H9 (cell line): ENCODE measurements at regions not wholly inside any gene's neighbourhood (a gene's known extent, or its start where the extent isn't known, plus 50 kb on each side); places are given as distances from the start of the nearest gene placed in this dataset.

Source experiments
- DNase-seq: peaks from one replicate; pipeline ENCODE4 v3.0.0-alpha.2; 2017
- H2AFZ ChIP-seq: one replicate; pipeline ENCODE4 v1.6.1; 2013; ENCODE audit warnings: mild to moderate bottlenecking, low read length, control low read depth, moderate library complexity
- H2AK5ac ChIP-seq: 2 replicates; pipeline ENCODE4 v1.6.1; 2013; ENCODE audit warnings: low read length, control low read depth, mixed read lengths; ENCODE audit not compliant: insufficient read length
- H2BK120ac ChIP-seq: one replicate; pipeline ENCODE4 v1.6.1; 2013; ENCODE audit warnings: low read depth, mild to moderate bottlenecking, low read length, control low read depth, inconsistent platforms; ENCODE audit not compliant: poor library complexity, severe bottlenecking
- H2BK12ac ChIP-seq: 2 replicates; pipeline ENCODE4 v1.6.1; 2013; ENCODE audit warnings: low read length, control low read depth, mixed read lengths, low read depth; ENCODE audit not compliant: insufficient read length
- H2BK15ac ChIP-seq: 2 replicates; pipeline ENCODE4 v1.6.1; 2013; ENCODE audit warnings: low read depth, low read length, control low read depth
- H2BK20ac ChIP-seq: one replicate; pipeline ENCODE4 v1.6.1; 2013; ENCODE audit warnings: low read depth, mild to moderate bottlenecking, low read length, control low read depth, inconsistent platforms; ENCODE audit not compliant: poor library complexity, severe bottlenecking
- H2BK5ac ChIP-seq: 2 replicates; pipeline ENCODE4 v1.6.1; 2013; ENCODE audit warnings: low read length, control low read depth, mixed read lengths; ENCODE audit not compliant: insufficient read length
- H3K14ac ChIP-seq: 2 replicates; pipeline ENCODE4 v1.6.1; 2013; ENCODE audit warnings: low read length, control low read depth; ENCODE audit not compliant: insufficient read depth
- H3K18ac ChIP-seq: 2 replicates; pipeline ENCODE4 v1.6.1; 2013; ENCODE audit warnings: low read depth, mild to moderate bottlenecking, mixed read lengths, low read length, control low read depth; ENCODE audit not compliant: insufficient read length
- H3K23ac ChIP-seq: 2 replicates; pipeline ENCODE4 v1.6.1; 2013; ENCODE audit warnings: low read length, control low read depth, mixed read lengths, low read depth; ENCODE audit not compliant: insufficient read length
- H3K23me2 ChIP-seq: 2 replicates; pipeline ENCODE4 v1.6.1; 2013; ENCODE audit warnings: low read depth, mild to moderate bottlenecking, mixed read lengths, low read length, control low read depth; ENCODE audit not compliant: insufficient read length, poor library complexity, severe bottlenecking
- H3K27ac ChIP-seq: 2 replicates; pipeline ENCODE4 v1.5.1; 2013; ENCODE audit warnings: low read length, control low read depth, mixed read lengths, low read depth; ENCODE audit not compliant: insufficient read length
- H3K27me3 ChIP-seq: 2 replicates; pipeline ENCODE4 v1.6.1; 2013; ENCODE audit warnings: low read length, control low read depth, inconsistent platforms; ENCODE audit not compliant: insufficient read depth
- H3K4ac ChIP-seq: 2 replicates; pipeline ENCODE4 v1.6.1; 2013; ENCODE audit warnings: low read depth, mild to moderate bottlenecking, control low read depth, inconsistent platforms, low read length, moderate library complexity
- H3K4me1 ChIP-seq: 2 replicates; pipeline ENCODE4 v1.6.1; 2013; ENCODE audit warnings: low read length, control low read depth, inconsistent platforms; ENCODE audit not compliant: insufficient read depth
- H3K4me2 ChIP-seq: 2 replicates; pipeline ENCODE4 v1.6.1; 2013; ENCODE audit warnings: low read length, control low read depth, mixed read lengths; ENCODE audit not compliant: insufficient read length, insufficient read depth
- H3K56ac ChIP-seq: 2 replicates; pipeline ENCODE4 v1.6.1; 2013; ENCODE audit warnings: low read depth, mild to moderate bottlenecking, mixed read lengths, low read length, control low read depth; ENCODE audit not compliant: insufficient read length
- H3K79me1 ChIP-seq: 2 replicates; pipeline ENCODE4 v1.6.1; 2013; ENCODE audit warnings: low read depth, mild to moderate bottlenecking, moderate library complexity, low read length, control low read depth, inconsistent platforms; ENCODE audit not compliant: insufficient read depth, poor library complexity, severe bottlenecking
- H3K79me2 ChIP-seq: 2 replicates; pipeline ENCODE4 v1.6.1; 2013; ENCODE audit warnings: low read length, control low read depth, inconsistent platforms; ENCODE audit not compliant: insufficient read depth
- H3K9ac ChIP-seq: 2 replicates; pipeline ENCODE4 v1.6.1; 2013; ENCODE audit warnings: low read length, control low read depth, mixed read lengths; ENCODE audit not compliant: insufficient read length; ENCODE audit errors: extremely low read depth
- H3K9me3 ChIP-seq: one replicate; pipeline ENCODE4 v1.6.1; 2013; ENCODE audit warnings: low read depth, low read length, inconsistent platforms; ENCODE audit not compliant: control insufficient read depth
- H3T11ph ChIP-seq: one replicate; pipeline ENCODE4 v1.6.1; 2013; ENCODE audit warnings: mild to moderate bottlenecking, low read length, control low read depth, inconsistent platforms
- H4K20me1 ChIP-seq: one replicate; pipeline ENCODE4 v1.6.1; 2013; ENCODE audit not compliant: control insufficient read depth, insufficient read length, insufficient read depth
- H4K5ac ChIP-seq: 2 replicates; pipeline ENCODE4 v1.6.1; 2013; ENCODE audit warnings: low read depth, mild to moderate bottlenecking, mixed read lengths, low read length, control low read depth; ENCODE audit not compliant: insufficient read length
- H4K8ac ChIP-seq: replicated peaks from 2 replicates; pipeline ENCODE4 v1.6.1; 2013; ENCODE audit warnings: low read length, control low read depth, mixed read lengths, low read depth; ENCODE audit not compliant: insufficient read length
- H4K91ac ChIP-seq: 2 replicates; pipeline ENCODE4 v1.6.1; 2013; ENCODE audit warnings: low read depth, mild to moderate bottlenecking, moderate library complexity, mixed read lengths, low read length, control low read depth; ENCODE audit not compliant: insufficient read length
- H3K27ac Mint-ChIP-seq, 3 experiments: 2 replicates in 2 of 3; 3 replicates in 1 of 3; pipeline ENCODE4 v1.8.0; 2020 to 2021; ENCODE audit warnings: mixed read lengths in 3 of 3, mild to moderate bottlenecking in 1 of 3, moderate library complexity in 1 of 3
- H3K27me3 Mint-ChIP-seq: 2 replicates; pipeline ENCODE4 v1.8.0; 2021; ENCODE audit warnings: low read depth, mild to moderate bottlenecking, moderate library complexity, mixed read lengths
- H3K36me3 Mint-ChIP-seq, 3 experiments: 2 replicates in 2 of 3; 3 replicates in 1 of 3; pipeline ENCODE4 v1.8.0; 2020 to 2021; ENCODE audit warnings: low read depth in 3 of 3, mixed read lengths in 3 of 3; ENCODE audit not compliant: insufficient read depth in 1 of 3
- H3K4me1 Mint-ChIP-seq, 2 experiments: 2 replicates each; pipeline ENCODE4 v1.8.0; 2020; ENCODE audit warnings: mixed read lengths in 2 of 2
- H3K4me3 Mint-ChIP-seq, 2 experiments: 2 replicates in 1 of 2; 3 replicates in 1 of 2; pipeline ENCODE4 v1.8.0; 2020 to 2021; ENCODE audit warnings: mild to moderate bottlenecking in 2 of 2, mixed read lengths in 2 of 2, moderate library complexity in 1 of 2
- H3K9me3 Mint-ChIP-seq, 2 experiments: 2 replicates in 1 of 2; 3 replicates in 1 of 2; pipeline ENCODE4 v1.8.0; 2020; ENCODE audit warnings: mild to moderate bottlenecking in 2 of 2, mixed read lengths in 2 of 2, moderate library complexity in 1 of 2
- TF ChIP-seq, protein P1 (sequence below): fragments of 200-600 bp; sonication (generic); conservative IDR thresholded peaks from 3 replicates; pipeline ENCODE4 v1.8.0; 2021; ENCODE audit warnings: antibody characterized with exemption, mild to moderate bottlenecking

DNA sequence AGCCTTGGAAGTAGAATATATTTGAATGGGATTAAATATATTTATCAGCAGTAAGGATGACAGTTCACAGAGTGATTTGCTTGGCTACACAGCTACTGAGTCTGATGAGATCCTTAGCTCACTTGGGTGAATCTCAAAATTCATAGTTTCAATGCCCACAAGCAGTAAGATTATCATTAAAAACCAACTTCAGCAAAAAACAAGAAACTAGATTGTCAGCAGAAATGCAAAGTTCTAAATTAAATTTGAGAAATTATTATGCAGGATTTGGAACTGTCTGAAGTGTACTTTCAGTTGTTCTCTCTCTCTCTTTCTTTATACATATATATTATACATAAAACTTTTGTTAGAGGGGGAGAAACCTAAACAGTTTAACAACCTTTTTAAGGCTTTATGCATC is 288.8 kb upstream of the SASH1 start:
- Histone ChIP-seq H4K91ac (no peak overlapping the region), H2BK15ac (no peak overlapping the region), H3T11ph (no peak overlapping the region), H3K23me2 (no peaks in the 10 kb centered on the region), H3K27me3 (no peaks in the 10 kb centered on the region), H3K18ac (no peak overlapping the region), H2AK5ac (no peak overlapping the region), H3K56ac (no peak overlapping the region), H2BK5ac (no peak overlapping the region), H2BK12ac (no peak overlapping the region), H3K27ac (no peak overlapping the region), H4K8ac (no peak overlapping the region), H2BK120ac (no peak overlapping the region), H3K4me2 (no peak overlapping the region), H4K5ac (no peak overlapping the region), H3K4ac (no peak overlapping the region), H3K23ac (no peak overlapping the region), H3K9ac (no peak overlapping the region), H3K4me1 (no peaks in the 10 kb centered on the region), H2AFZ (no peak overlapping the region), H4K20me1 (no peaks in the 10 kb centered on the region), H2BK20ac (no peak overlapping the region), H3K9me3 (no peaks in the 10 kb centered on the region), H3K79me1 (no peaks in the 10 kb centered on the region), H3K79me2 (no peaks in the 10 kb centered on the region), H3K14ac (no peak overlapping the region)
- no peak for DNase-seq
- Mint-ChIP-seq H3K4me1 (no peaks in the 10 kb centered on the region), H3K27me3 (no peaks in the 10 kb centered on the region; the same call in 1 of the 2 replicates), H3K36me3 (peaks cover 0 to 3% (median under 1%) of the 10 kb centered on the region in 3 experiments; a peak in 4 of 7 replicates), H3K9me3 (peaks cover 4 to 14% of the 10 kb centered on the region in 2 experiments), H3K27ac (no peak overlapping the region), H3K4me3 (no peak overlapping the region)
- TF ChIP-seq, protein P1, sequence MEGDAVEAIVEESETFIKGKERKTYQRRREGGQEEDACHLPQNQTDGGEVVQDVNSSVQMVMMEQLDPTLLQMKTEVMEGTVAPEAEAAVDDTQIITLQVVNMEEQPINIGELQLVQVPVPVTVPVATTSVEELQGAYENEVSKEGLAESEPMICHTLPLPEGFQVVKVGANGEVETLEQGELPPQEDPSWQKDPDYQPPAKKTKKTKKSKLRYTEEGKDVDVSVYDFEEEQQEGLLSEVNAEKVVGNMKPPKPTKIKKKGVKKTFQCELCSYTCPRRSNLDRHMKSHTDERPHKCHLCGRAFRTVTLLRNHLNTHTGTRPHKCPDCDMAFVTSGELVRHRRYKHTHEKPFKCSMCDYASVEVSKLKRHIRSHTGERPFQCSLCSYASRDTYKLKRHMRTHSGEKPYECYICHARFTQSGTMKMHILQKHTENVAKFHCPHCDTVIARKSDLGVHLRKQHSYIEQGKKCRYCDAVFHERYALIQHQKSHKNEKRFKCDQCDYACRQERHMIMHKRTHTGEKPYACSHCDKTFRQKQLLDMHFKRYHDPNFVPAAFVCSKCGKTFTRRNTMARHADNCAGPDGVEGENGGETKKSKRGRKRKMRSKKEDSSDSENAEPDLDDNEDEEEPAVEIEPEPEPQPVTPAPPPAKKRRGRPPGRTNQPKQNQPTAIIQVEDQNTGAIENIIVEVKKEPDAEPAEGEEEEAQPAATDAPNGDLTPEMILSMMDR: no peak
